ENCODE measurements at regions not wholly inside any gene's neighbourhood (a gene's known extent, or its start where the extent isn't known, plus 50 kb on each side); places are given as distances from the start of the nearest gene placed in this dataset.

GRCh38 chr17:15177343-15177742 is 87.8 kb downstream of the PMP22 start:
- H3K27me3 Mint-ChIP-seq (ENCODE audit: low read depth), result no peaks in the 10 kb centered on the region
- H3K4me1 Mint-ChIP-seq (ENCODE audit: low read depth), result no peaks in the 10 kb centered on the region
- no peak overlapping the region for H3K27ac Mint-ChIP-seq
- no peak for DNase-seq (ENCODE audit: low spot score)
- no peak overlapping the region for H3K4me3 Mint-ChIP-seq
- H3K9me3 Mint-ChIP-seq, result no peaks in the 10 kb centered on the region
- no peaks in the 10 kb centered on the region for H3K36me3 Mint-ChIP-seq (ENCODE audit: low read depth)

GRCh38 chr17:15175356-15175755 is 89.8 kb downstream of the PMP22 start:
- no peak for DNase-seq (ENCODE audit: low spot score)
- Mint-ChIP-seq H3K4me1 (ENCODE audit: low read depth) (no peaks in the 10 kb centered on the region), H3K27me3 (ENCODE audit: low read depth) (no peaks in the 10 kb centered on the region), H3K9me3 (no peaks in the 10 kb centered on the region), H3K4me3 (no peak overlapping the region), H3K36me3 (ENCODE audit: low read depth) (no peaks in the 10 kb centered on the region), H3K27ac (no peak overlapping the region)

- no peaks in the 10 kb centered on the region for H3K9me3 Mint-ChIP-seq
Observed at GRCh38 chr17:15171167-15172047, 93.7 kb downstream of the PMP22 start.

GRCh38 chr17:15169676-15170075 is 95.5 kb downstream of the PMP22 start:
- no peak overlapping the region for H3K27ac Mint-ChIP-seq
- H3K27me3 Mint-ChIP-seq (ENCODE audit: low read depth), result peaks cover 2% of the 10 kb centered on the region
- no peaks in the 10 kb centered on the region for H3K9me3 Mint-ChIP-seq
- no peaks in the 10 kb centered on the region for H3K4me1 Mint-ChIP-seq (ENCODE audit: low read depth)
- no peak for DNase-seq (ENCODE audit: low spot score)
- no peak overlapping the region for H3K4me3 Mint-ChIP-seq
- H3K36me3 Mint-ChIP-seq (ENCODE audit: low read depth), result no peaks in the 10 kb centered on the region

More at GRCh38 chr17:15171167-15172047, 93.7 kb downstream of the PMP22 start:
- Mint-ChIP-seq H3K36me3 (ENCODE audit: low read depth) (no peaks in the 10 kb centered on the region), H3K4me1 (ENCODE audit: low read depth) (no peaks in the 10 kb centered on the region), H3K4me3 (no peak overlapping the region), H3K27ac (no peak overlapping the region), H3K27me3 (ENCODE audit: low read depth) (peaks cover 2% of the 10 kb centered on the region)
- peak; percentile 15 for DNase-seq (ENCODE audit: low spot score)

- Mint-ChIP-seq H3K4me3 (no peak overlapping the region), H3K27me3 (ENCODE audit: low read depth) (peaks cover 2% of the 10 kb centered on the region), H3K9me3 (no peaks in the 10 kb centered on the region), H3K27ac (no peak overlapping the region), H3K4me1 (ENCODE audit: low read depth) (no peaks in the 10 kb centered on the region), H3K36me3 (ENCODE audit: low read depth) (no peaks in the 10 kb centered on the region)
- DNase-seq (ENCODE audit: low spot score), result no peak
Observed at GRCh38 chr17:15168379-15168778, 96.7 kb downstream of the PMP22 start.

- no peaks in the 10 kb centered on the region for H3K4me1 Mint-ChIP-seq (ENCODE audit: low read depth)
- DNase-seq (ENCODE audit: low spot score), result no peak
- H3K27me3 Mint-ChIP-seq (ENCODE audit: low read depth), result peaks cover 13% of the 10 kb centered on the region
- no peak overlapping the region for H3K4me3 Mint-ChIP-seq
- H3K27ac Mint-ChIP-seq, result no peak overlapping the region
- no peaks in the 10 kb centered on the region for H3K36me3 Mint-ChIP-seq (ENCODE audit: low read depth)
- no peaks in the 10 kb centered on the region for H3K9me3 Mint-ChIP-seq
Observed at GRCh38 chr17:15161395-15161794, 103.7 kb downstream of the PMP22 start.

GRCh38 chr17:15157051-15157450 is 108.1 kb downstream of the PMP22 start:
- Mint-ChIP-seq H3K9me3 (no peaks in the 10 kb centered on the region), H3K27me3 (ENCODE audit: low read depth) (peaks cover 17% of the 10 kb centered on the region), H3K27ac (no peak overlapping the region), H3K4me3 (no peak overlapping the region), H3K36me3 (ENCODE audit: low read depth) (no peaks in the 10 kb centered on the region), H3K4me1 (ENCODE audit: low read depth) (no peaks in the 10 kb centered on the region)
- DNase-seq (ENCODE audit: low spot score), result no peak

GRCh38 chr17:15154618-15155017 is 110.5 kb downstream of the PMP22 start:
- Mint-ChIP-seq H3K27me3 (ENCODE audit: low read depth) (peaks cover 17% of the 10 kb centered on the region), H3K4me3 (no peak overlapping the region), H3K36me3 (ENCODE audit: low read depth) (no peaks in the 10 kb centered on the region), H3K27ac (no peak overlapping the region), H3K4me1 (ENCODE audit: low read depth) (no peaks in the 10 kb centered on the region), H3K9me3 (no peaks in the 10 kb centered on the region)
- DNase-seq (ENCODE audit: low spot score), result no peak

- Mint-ChIP-seq H3K9me3 (no peaks in the 10 kb centered on the region), H3K27ac (no peak overlapping the region), H3K4me1 (ENCODE audit: low read depth) (no peaks in the 10 kb centered on the region), H3K4me3 (no peak overlapping the region), H3K27me3 (ENCODE audit: low read depth) (no peaks in the 10 kb centered on the region), H3K36me3 (ENCODE audit: low read depth) (no peaks in the 10 kb centered on the region)
- DNase-seq (ENCODE audit: low spot score), result no peak
Observed at GRCh38 chr17:15145621-15146020, 119.5 kb downstream of the PMP22 start.

GRCh38 chr17:15143524-15143923 is 121.6 kb downstream of the PMP22 start:
- no peaks in the 10 kb centered on the region for H3K9me3 Mint-ChIP-seq
- H3K36me3 Mint-ChIP-seq (ENCODE audit: low read depth), result no peaks in the 10 kb centered on the region
- H3K27ac Mint-ChIP-seq, result no peak overlapping the region
- DNase-seq (ENCODE audit: low spot score), result no peak
- no peak overlapping the region for H3K4me3 Mint-ChIP-seq
- H3K4me1 Mint-ChIP-seq (ENCODE audit: low read depth), result no peaks in the 10 kb centered on the region
- H3K27me3 Mint-ChIP-seq (ENCODE audit: low read depth), result no peaks in the 10 kb centered on the region

- H3K9me3 Mint-ChIP-seq, result peaks cover 4% of the 10 kb centered on the region
- H3K4me1 Mint-ChIP-seq (ENCODE audit: low read depth), result no peaks in the 10 kb centered on the region
- no peak overlapping the region for H3K27ac Mint-ChIP-seq
- H3K27me3 Mint-ChIP-seq (ENCODE audit: low read depth), result no peaks in the 10 kb centered on the region
- no peaks in the 10 kb centered on the region for H3K36me3 Mint-ChIP-seq (ENCODE audit: low read depth)
- H3K4me3 Mint-ChIP-seq, result no peak overlapping the region
- DNase-seq (ENCODE audit: low spot score), result no peak
Observed at GRCh38 chr17:15134363-15134762, 130.8 kb downstream of the PMP22 start.

GRCh38 chr17:15133826-15134225 is 131.3 kb downstream of the PMP22 start:
- no peak overlapping the region for H3K27ac Mint-ChIP-seq
- H3K36me3 Mint-ChIP-seq (ENCODE audit: low read depth), result no peaks in the 10 kb centered on the region
- H3K9me3 Mint-ChIP-seq, result peaks cover 4% of the 10 kb centered on the region
- no peak overlapping the region for H3K4me3 Mint-ChIP-seq
- DNase-seq (ENCODE audit: low spot score), result no peak
- no peaks in the 10 kb centered on the region for H3K4me1 Mint-ChIP-seq (ENCODE audit: low read depth)
- H3K27me3 Mint-ChIP-seq (ENCODE audit: low read depth), result no peaks in the 10 kb centered on the region

- Mint-ChIP-seq H3K27me3 (ENCODE audit: low read depth) (no peaks in the 10 kb centered on the region), H3K36me3 (ENCODE audit: low read depth) (no peaks in the 10 kb centered on the region), H3K27ac (no peak overlapping the region), H3K9me3 (peaks cover 4% of the 10 kb centered on the region), H3K4me1 (ENCODE audit: low read depth) (no peaks in the 10 kb centered on the region), H3K4me3 (no peak overlapping the region)
- no peak for DNase-seq (ENCODE audit: low spot score)
Observed at GRCh38 chr17:15133143-15133542, 132.0 kb downstream of the PMP22 start.

- Mint-ChIP-seq H3K4me1 (ENCODE audit: low read depth) (no peaks in the 10 kb centered on the region), H3K27ac (no peak overlapping the region), H3K4me3 (no peak overlapping the region), H3K36me3 (ENCODE audit: low read depth) (no peaks in the 10 kb centered on the region), H3K9me3 (peaks cover 4% of the 10 kb centered on the region), H3K27me3 (ENCODE audit: low read depth) (no peaks in the 10 kb centered on the region)
- DNase-seq (ENCODE audit: low spot score), result no peak
Observed at GRCh38 chr17:15130426-15130825, 134.7 kb downstream of the PMP22 start.

GRCh38 chr17:15129986-15130385 is 135.1 kb downstream of the PMP22 start:
- Mint-ChIP-seq H3K9me3 (peaks cover under 1% of the 10 kb centered on the region), H3K4me3 (no peak overlapping the region), H3K36me3 (ENCODE audit: low read depth) (no peaks in the 10 kb centered on the region), H3K4me1 (ENCODE audit: low read depth) (no peaks in the 10 kb centered on the region), H3K27ac (no peak overlapping the region), H3K27me3 (ENCODE audit: low read depth) (no peaks in the 10 kb centered on the region)
- no peak for DNase-seq (ENCODE audit: low spot score)

All from T-helper 2 cell treated with Interferon-gamma antibody and Interleukin-4, amounts not matched to agents 5 μg/mL and 100 μg/mL, for 36 hours (primary cell).